Tibial artery (tissue), 4 donors: ENCODE measurements at regions not wholly inside any gene's neighbourhood (a gene's known extent, or its start where the extent isn't known, plus 50 kb on each side); places are given as distances from the start of the nearest gene placed in this dataset.

Source experiments
- DNase-seq, 2 donors: peaks; one replicate each; pipeline ENCODE4 v3.0.0-alpha.2; 2019
- H3K27ac ChIP-seq, 2 donors: fragments of 200-600 bp; sonication (generic) in 1 of 2; 1 replicate in 1 of 2; 2 replicates in 1 of 2; pipeline ENCODE4 v1.5.1; 2018 to 2019; ENCODE audit warnings: mild to moderate bottlenecking in 1 of 2
- H3K27me3 ChIP-seq, 2 donors: fragments of 200-600 bp; sonication (generic) in 1 of 2; one replicate each; pipeline versions ENCODE4 v1.5.1 to v1.6.0; 2016 to 2019
- H3K36me3 ChIP-seq, 3 donors: fragments of 200-600 bp; sonication (generic) in 2 of 3; one replicate each; pipeline ENCODE4 v1.5.1; 2016 to 2019; ENCODE audit warnings: mild to moderate bottlenecking in 2 of 3
- H3K4me1 ChIP-seq, 4 donors: fragments of 200-600 bp; sonication (generic) in 2 of 4; 1 replicate in 3 of 4; 2 replicates in 1 of 4; pipeline ENCODE4 v1.5.1; 2016 to 2019
- H3K4me3 ChIP-seq, 2 donors: fragments of 200-600 bp; sonication (generic) in 1 of 2; 1 replicate in 1 of 2; 2 replicates in 1 of 2; pipeline ENCODE4 v1.5.1; 2018 to 2019; ENCODE audit warnings: mild to moderate bottlenecking in 2 of 2
- H3K9me3 ChIP-seq, 3 donors: fragments of 200-600 bp; sonication (generic) in 1 of 3; one replicate each; pipeline ENCODE4 v1.5.1; 2016 to 2019
- intact Hi-C: fragments of 100-400 bp; cut with DNase I; formaldehyde crosslinking; loops from one replicate; pipeline ENCODE4 v1.15.0; 2023; ENCODE audit warnings: low total_unique reads
- TF ChIP-seq, protein P1 (sequence below), 2 experiments: fragments of 200-600 bp in 1 of 2; fragments of 450-650 bp in 1 of 2; IDR thresholded peaks; one replicate each; pipeline ENCODE4 v1.5.1; 2017 to 2019; ENCODE audit warnings: antibody characterized with exemption in 2 of 2, mild to moderate bottlenecking in 1 of 2, moderate library complexity in 1 of 2

DNA sequence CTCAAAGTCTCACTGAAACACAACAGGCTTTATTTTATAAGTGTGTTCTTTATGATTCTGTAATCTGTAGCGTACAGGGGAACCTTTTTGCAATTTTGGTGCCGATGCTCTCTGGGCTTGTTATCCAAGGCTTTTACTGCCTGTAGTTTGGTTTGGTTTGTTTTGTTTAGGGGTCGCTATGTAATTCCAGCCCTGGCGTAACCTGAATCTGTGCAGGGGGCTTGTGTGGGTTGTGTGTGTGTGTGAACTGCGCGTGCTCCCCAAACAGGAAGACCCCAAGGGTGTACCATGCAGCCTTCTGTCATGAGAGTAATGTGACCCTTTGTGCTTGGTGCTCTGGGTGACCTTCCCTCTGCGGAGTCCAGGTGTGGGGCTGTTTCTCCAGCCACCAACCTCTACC lies 92.1 kb upstream of the CLDN14 start:
- no peaks in the 10 kb centered on the region for H3K36me3 ChIP-seq
- H3K4me3 ChIP-seq = no peak overlapping the region
- DNase-seq = no peak
- intact Hi-C loops = no loop called here
- no peaks in the 10 kb centered on the region for H3K9me3 ChIP-seq
- H3K4me1 ChIP-seq = no peaks in the 10 kb centered on the region
- TF ChIP-seq, protein P1, sequence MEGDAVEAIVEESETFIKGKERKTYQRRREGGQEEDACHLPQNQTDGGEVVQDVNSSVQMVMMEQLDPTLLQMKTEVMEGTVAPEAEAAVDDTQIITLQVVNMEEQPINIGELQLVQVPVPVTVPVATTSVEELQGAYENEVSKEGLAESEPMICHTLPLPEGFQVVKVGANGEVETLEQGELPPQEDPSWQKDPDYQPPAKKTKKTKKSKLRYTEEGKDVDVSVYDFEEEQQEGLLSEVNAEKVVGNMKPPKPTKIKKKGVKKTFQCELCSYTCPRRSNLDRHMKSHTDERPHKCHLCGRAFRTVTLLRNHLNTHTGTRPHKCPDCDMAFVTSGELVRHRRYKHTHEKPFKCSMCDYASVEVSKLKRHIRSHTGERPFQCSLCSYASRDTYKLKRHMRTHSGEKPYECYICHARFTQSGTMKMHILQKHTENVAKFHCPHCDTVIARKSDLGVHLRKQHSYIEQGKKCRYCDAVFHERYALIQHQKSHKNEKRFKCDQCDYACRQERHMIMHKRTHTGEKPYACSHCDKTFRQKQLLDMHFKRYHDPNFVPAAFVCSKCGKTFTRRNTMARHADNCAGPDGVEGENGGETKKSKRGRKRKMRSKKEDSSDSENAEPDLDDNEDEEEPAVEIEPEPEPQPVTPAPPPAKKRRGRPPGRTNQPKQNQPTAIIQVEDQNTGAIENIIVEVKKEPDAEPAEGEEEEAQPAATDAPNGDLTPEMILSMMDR (IDR thresholded peaks at IDR 0.05) = no peak
- no peak overlapping the region for H3K27ac ChIP-seq
- H3K27me3 ChIP-seq = peaks cover 0 to 17% of the 10 kb centered on the region in 2 donors

DNA sequence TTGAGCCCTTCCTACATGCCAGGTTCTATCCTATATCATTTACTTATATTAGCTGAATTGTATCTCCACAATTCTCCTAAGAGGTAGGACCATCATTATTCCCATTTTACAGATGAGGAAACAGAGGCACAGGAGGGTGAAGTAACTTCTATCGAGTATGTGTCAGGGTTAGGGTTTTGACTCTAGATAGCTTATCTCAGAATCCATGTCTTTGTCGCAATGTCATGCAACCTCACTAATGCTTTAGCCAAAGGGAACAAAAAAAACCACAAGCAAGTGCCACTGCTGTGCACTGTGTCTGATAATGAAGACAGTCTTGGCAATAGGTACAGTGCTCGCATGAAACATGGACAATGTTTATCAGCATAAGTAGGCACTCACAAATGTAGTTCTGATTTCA lies 95.4 kb upstream of the CLDN14 start:
- TF ChIP-seq, protein P1 (IDR thresholded peaks at IDR 0.05) = no peak
- Histone ChIP-seq H3K36me3 (no peaks in the 10 kb centered on the region), H3K4me3 (no peak overlapping the region), H3K27me3 (peaks cover 0 to 4% of the 10 kb centered on the region in 2 donors), H3K9me3 (no peaks in the 10 kb centered on the region), H3K27ac (no peak overlapping the region), H3K4me1 (no peaks in the 10 kb centered on the region)
- intact Hi-C loops = no loop called here
- DNase-seq = no peak

DNA sequence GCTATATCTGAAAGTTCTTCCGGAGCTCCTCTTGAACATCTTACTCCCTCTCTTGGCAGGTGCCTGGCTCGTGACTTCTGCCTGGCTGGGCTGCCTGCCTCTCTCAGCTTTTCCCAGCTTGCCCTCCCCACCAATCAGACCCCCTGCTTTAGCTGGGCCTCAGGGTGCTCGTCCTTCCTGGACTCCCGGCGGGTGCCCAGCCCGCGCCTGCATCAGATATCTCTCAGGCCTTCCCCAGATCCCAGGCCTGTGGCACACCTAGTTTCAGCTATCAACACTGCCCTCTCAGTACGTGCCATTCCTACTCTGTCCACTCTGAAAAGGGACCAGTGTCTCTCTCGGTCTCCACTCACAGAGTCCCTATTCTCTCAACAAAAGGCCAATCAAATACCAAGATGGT lies 96.5 kb upstream of the CLDN14 start:
- peaks cover 0 to 4% of the 10 kb centered on the region in 2 donors for H3K27me3 ChIP-seq
- no peaks in the 10 kb centered on the region for H3K36me3 ChIP-seq
- TF ChIP-seq, protein P1 (IDR thresholded peaks at IDR 0.05) = no peak
- H3K27ac ChIP-seq = no peak overlapping the region
- intact Hi-C loops = no loop called here
- H3K9me3 ChIP-seq = no peaks in the 10 kb centered on the region
- no peak overlapping the region for H3K4me3 ChIP-seq
- no peaks in the 10 kb centered on the region for H3K4me1 ChIP-seq
- no peak for DNase-seq

DNA sequence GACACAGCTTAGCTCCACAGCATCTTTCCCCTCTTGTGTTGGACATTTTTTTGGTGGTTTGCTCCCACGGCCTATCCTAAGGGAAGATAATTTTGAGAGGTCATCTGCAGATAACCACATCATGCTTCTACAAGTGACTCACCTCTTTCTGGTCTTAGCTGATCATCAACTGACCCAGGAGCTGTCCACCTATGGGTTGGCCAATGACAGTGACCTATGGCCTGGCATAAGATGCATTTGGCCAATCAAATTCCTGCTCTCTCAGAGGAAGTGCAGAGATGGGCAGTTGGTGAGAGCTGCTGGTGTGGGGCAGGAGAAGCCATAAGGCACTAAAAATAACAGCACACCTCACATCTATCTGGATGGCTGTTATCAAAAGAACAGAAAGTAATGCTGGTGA lies 100.0 kb upstream of the CLDN14 start:
- no peak overlapping the region for H3K27ac ChIP-seq
- TF ChIP-seq, protein P1 (IDR thresholded peaks at IDR 0.05) = no peak
- H3K9me3 ChIP-seq = no peaks in the 10 kb centered on the region
- H3K36me3 ChIP-seq = no peaks in the 10 kb centered on the region
- intact Hi-C loops = no loop called here
- no peaks in the 10 kb centered on the region for H3K27me3 ChIP-seq
- no peak for DNase-seq
- no peaks in the 10 kb centered on the region for H3K4me1 ChIP-seq
- H3K4me3 ChIP-seq = no peak overlapping the region

DNA sequence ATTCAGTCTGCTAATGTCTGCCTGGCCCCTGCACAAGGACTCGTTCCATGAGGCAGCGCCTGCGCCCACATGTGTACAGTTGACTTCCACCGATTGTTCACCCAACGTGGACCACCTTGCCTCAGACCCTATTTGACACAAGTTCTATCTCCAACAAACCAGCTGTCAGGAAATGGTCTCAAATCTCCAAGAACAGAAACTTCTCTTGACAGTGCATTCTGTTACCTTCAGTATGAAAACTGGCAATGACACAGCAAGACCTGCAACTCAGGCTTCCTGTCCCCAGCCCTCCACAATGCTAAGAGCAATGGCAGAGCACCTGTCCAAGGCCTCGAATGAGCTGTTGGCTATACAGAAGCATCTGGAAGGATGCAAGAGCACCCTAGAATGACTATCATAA lies 102.3 kb upstream of the CLDN14 start:
- intact Hi-C loops = no loop called here
- no peak for DNase-seq
- TF ChIP-seq, protein P1 (IDR thresholded peaks at IDR 0.05) = no peak
- H3K36me3 ChIP-seq = no peaks in the 10 kb centered on the region
- no peak overlapping the region for H3K27ac ChIP-seq
- H3K4me1 ChIP-seq = no peaks in the 10 kb centered on the region
- no peaks in the 10 kb centered on the region for H3K27me3 ChIP-seq
- H3K9me3 ChIP-seq = no peaks in the 10 kb centered on the region
- H3K4me3 ChIP-seq = no peak overlapping the region

DNA sequence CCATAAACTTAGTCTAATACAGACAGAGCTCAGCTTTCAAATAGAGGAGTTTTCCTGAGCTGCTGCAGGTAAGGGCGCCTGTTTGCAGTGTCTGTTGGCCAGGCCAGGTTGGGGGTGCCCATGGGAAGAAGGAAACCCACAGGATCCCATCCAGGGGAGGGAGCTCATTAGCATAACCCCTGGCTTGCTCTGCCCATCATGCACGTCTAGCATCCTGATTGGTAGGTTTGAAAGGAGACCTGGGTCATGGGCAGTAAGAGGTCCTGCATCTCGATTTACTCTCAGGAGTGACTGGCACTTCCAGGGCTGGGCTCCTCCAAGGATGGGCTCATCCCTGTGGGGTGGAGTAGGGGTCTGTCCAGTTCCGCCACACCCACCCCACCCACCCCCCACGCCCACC lies 103.7 kb upstream of the CLDN14 start:
- intact Hi-C loops = no loop called here
- Histone ChIP-seq H3K36me3 (no peaks in the 10 kb centered on the region), H3K4me1 (no peaks in the 10 kb centered on the region), H3K4me3 (no peak overlapping the region), H3K27me3 (peaks cover 0 to 6% of the 10 kb centered on the region in 2 donors), H3K27ac (no peak overlapping the region), H3K9me3 (no peaks in the 10 kb centered on the region)
- TF ChIP-seq, protein P1 (IDR thresholded peaks at IDR 0.05) = no peak
- no peak for DNase-seq
